Neural cell (in vitro differentiated cells): ENCODE measurements at regions not wholly inside any gene's neighbourhood (a gene's known extent, or its start where the extent isn't known, plus 50 kb on each side); places are given as distances from the start of the nearest gene placed in this dataset.

ENCODE experiments used
- H2AFZ ChIP-seq: fragments of 200-600, 300-800 bp; sonication (generic), shearing (Covaris generic); 2 replicates; pipeline ENCODE4 v1.6.0; 2014; ENCODE audit warnings: low read depth, mild to moderate bottlenecking, antibody characterized with exemption, low read length, moderate library complexity
- H3F3A ChIP-seq: fragments of 200-600 bp; shearing (Covaris generic); 2 replicates; pipeline ENCODE4 v1.6.1; 2016; ENCODE audit warnings: mild to moderate bottlenecking, moderate library complexity, mixed read lengths, antibody characterized with exemption, low read length; ENCODE audit not compliant: insufficient read depth, poor library complexity, severe bottlenecking
- H3K27ac ChIP-seq: fragments of 200-600, 300-800 bp; sonication (generic), shearing (Covaris generic); 2 replicates; pipeline ENCODE4 v1.5.1; 2014; ENCODE audit warnings: mild to moderate bottlenecking, low read length, moderate library complexity
- H3K27me3 ChIP-seq: fragments of 300-800, 200-600 bp; sonication (generic), shearing (Covaris generic); 2 replicates; pipeline ENCODE4 v1.6.0; 2014; ENCODE audit warnings: mild to moderate bottlenecking, low read depth, low read length, moderate library complexity; ENCODE audit not compliant: insufficient read depth
- H3K36me3 ChIP-seq: fragments of 300-800, 200-600 bp; sonication (generic), shearing (Covaris generic); 2 replicates; pipeline ENCODE4 v1.5.1; 2014; ENCODE audit warnings: mild to moderate bottlenecking, antibody characterized with exemption, low read length, moderate library complexity; ENCODE audit not compliant: insufficient read depth
- H3K4me2 ChIP-seq: fragments of 300-800, 200-600 bp; sonication (generic), shearing (Covaris generic); 2 replicates; pipeline ENCODE4 v1.6.0; 2014; ENCODE audit warnings: mild to moderate bottlenecking, low read length
- H3K4me3 ChIP-seq: fragments of 300-800, 200-600 bp; sonication (generic), shearing (Covaris generic); 2 replicates; pipeline ENCODE4 v1.5.1; 2014; ENCODE audit warnings: mild to moderate bottlenecking, low read length, moderate library complexity
- H3K79me2 ChIP-seq: fragments of 200-600 bp; shearing (Covaris generic); replicated peaks from 2 replicates; pipeline ENCODE4 v1.6.0; 2014; ENCODE audit warnings: mild to moderate bottlenecking, low read length, moderate library complexity; ENCODE audit not compliant: insufficient read depth
- H3K9ac ChIP-seq: fragments of 300-800, 200-600 bp; sonication (generic), shearing (Covaris generic); 2 replicates; pipeline ENCODE4 v1.6.1; 2016; ENCODE audit warnings: mild to moderate bottlenecking, low read length, mixed read lengths
- H3K9me2 ChIP-seq: fragments of 200-600 bp; shearing (Covaris generic); 2 replicates; pipeline ENCODE4 v1.6.1; 2016; ENCODE audit warnings: mild to moderate bottlenecking, low read length, mixed read lengths; ENCODE audit not compliant: insufficient read depth
- H3K9me3 ChIP-seq: fragments of 200-600, 300-800 bp; sonication (generic), shearing (Covaris generic); 2 replicates; pipeline ENCODE4 v1.6.1; 2016; ENCODE audit warnings: mild to moderate bottlenecking, mixed run types, low read length, moderate library complexity, mixed read lengths
- H4K20me1 ChIP-seq: fragments of 200-600 bp; shearing (Covaris generic); 2 replicates; pipeline ENCODE4 v1.6.1; 2016; ENCODE audit warnings: mild to moderate bottlenecking, mixed run types; ENCODE audit not compliant: insufficient read depth
- CTCF ChIP-seq: fragments of 450-650 bp; IDR thresholded peaks from 2 replicates; pipeline ENCODE4 v1.5.1; 2014; ENCODE audit warnings: antibody characterized with exemption, mild to moderate bottlenecking, moderate library complexity; ENCODE audit not compliant: poor library complexity, severe bottlenecking
- EP300 ChIP-seq: fragments of 450-650 bp; conservative IDR thresholded peaks from 2 replicates; pipeline ENCODE4 v1.6.1; 2014; ENCODE audit warnings: antibody characterized with exemption, mild to moderate bottlenecking, moderate library complexity; ENCODE audit not compliant: poor library complexity, severe bottlenecking
- EZH2 ChIP-seq: fragments of 200-600, 300-800 bp; shearing (Covaris generic), sonication (generic); IDR thresholded peaks from 2 replicates; pipeline ENCODE4 v1.6.1; 2014; ENCODE audit warnings: antibody characterized with exemption, low read length, borderline replicate concordance, mild to moderate bottlenecking; ENCODE audit not compliant: insufficient read depth, poor library complexity, severe bottlenecking
- MXI1 ChIP-seq: fragments of 450-650 bp; conservative IDR thresholded peaks from 2 replicates; pipeline ENCODE4 v1.6.1; 2014; ENCODE audit warnings: antibody characterized with exemption, mild to moderate bottlenecking; ENCODE audit not compliant: poor library complexity, severe bottlenecking
- POLR2AphosphoS5 ChIP-seq: IDR thresholded peaks from 2 replicates; pipeline ENCODE4 v1.6.1; 2012
- REST ChIP-seq: IDR thresholded peaks from 2 replicates; pipeline ENCODE4 v1.6.1; 2012; ENCODE audit warnings: borderline replicate concordance
- SMC3 ChIP-seq: fragments of 450-650 bp; conservative IDR thresholded peaks from 2 replicates; pipeline ENCODE4 v1.6.1; 2014; ENCODE audit warnings: antibody characterized with exemption, mild to moderate bottlenecking, moderate library complexity; ENCODE audit not compliant: poor library complexity
- TAF1 ChIP-seq: IDR thresholded peaks from 2 replicates; pipeline ENCODE4 v1.6.1; 2012; ENCODE audit warnings: low read depth

GRCh38 chr9:81083067-81083466 is 606.3 kb downstream of the TLE1 start:
- no peaks in the 10 kb centered on the region for H3F3A ChIP-seq
- H2AFZ ChIP-seq = no peak overlapping the region

GRCh38 chr9:81082221-81082620 is 607.1 kb downstream of the TLE1 start:
- Histone ChIP-seq H3K9me3 (no peaks in the 10 kb centered on the region), H3K4me3 (no peak overlapping the region), H3K36me3 (no peaks in the 10 kb centered on the region), H4K20me1 (no peaks in the 10 kb centered on the region), H3K9ac (no peak overlapping the region), H3K79me2 (no peaks in the 10 kb centered on the region), H3F3A (no peaks in the 10 kb centered on the region), H3K9me2 (no peaks in the 10 kb centered on the region), H3K27me3 (no peaks in the 10 kb centered on the region), H3K4me2 (no peak overlapping the region), H3K27ac (no peak overlapping the region), H2AFZ (no peak overlapping the region)
- TF ChIP-seq EP300 = no peak
- TF ChIP-seq TAF1 = no peak
- TF ChIP-seq REST = no peak
- TF ChIP-seq EZH2 = no peak
- TF ChIP-seq POLR2AphosphoS5 = no peak
- TF ChIP-seq SMC3 = no peak
- TF ChIP-seq CTCF = no peak
- no peak for TF ChIP-seq MXI1

More at GRCh38 chr9:81083067-81083466, 606.3 kb downstream of the TLE1 start:
- TF ChIP-seq CTCF = peak; percentile 27
- TF ChIP-seq SMC3 = peak; percentile 13
- no peak for TF ChIP-seq MXI1
- no peak for TF ChIP-seq REST
- Histone ChIP-seq H3K27ac (no peak overlapping the region), H3K9me3 (no peaks in the 10 kb centered on the region), H3K36me3 (no peaks in the 10 kb centered on the region), H3K9me2 (no peaks in the 10 kb centered on the region), H3K4me3 (no peak overlapping the region), H4K20me1 (no peaks in the 10 kb centered on the region), H3K4me2 (no peak overlapping the region), H3K27me3 (no peaks in the 10 kb centered on the region), H3K9ac (no peak overlapping the region), H3K79me2 (no peaks in the 10 kb centered on the region)
